Activated B cell treated with CpG ODN at 0.5 μM for 24 hours (primary cell): ENCODE measurements at regions not wholly inside any gene's neighbourhood (a gene's known extent, or its start where the extent isn't known, plus 50 kb on each side); places are given as distances from the start of the nearest gene placed in this dataset.
"Not testable (repeated sequence)": the region's sequence is repeated elsewhere in the genome, so short reads cannot be mapped to it uniquely, and the experiment has no call there.

Experiments
- ATAC-seq: fragments of 200-7000 bp; cut with Tn5 transposase; one replicate; pipeline ENCODE4 v1.10.0; 2021; ENCODE audit warnings: low read depth, mild to moderate bottlenecking, moderate library complexity
- CTCF ChIA-PET: fragments of 350-600 bp; sonication (Branson Sonifier 250); formaldehyde crosslinking; loops from one replicate; lab custom pipeline; 2021; ENCODE audit warnings: antibody characterized with exemption; lab: Charles Lee
- POLR2A ChIA-PET: fragments of 350-600 bp; sonication (Branson Sonifier 250); formaldehyde crosslinking; loops from one replicate; lab custom pipeline; 2021; ENCODE audit warnings: antibody characterized with exemption; lab: Charles Lee
- DNase-seq: peaks from one replicate; pipeline ENCODE4 v3.0.0; 2022
- H3K27ac Mint-ChIP-seq: one replicate; pipeline ENCODE4 v1.8.0; 2020; ENCODE audit warnings: mixed read lengths
- H3K27me3 Mint-ChIP-seq: one replicate; pipeline ENCODE4 v1.8.0; 2021; ENCODE audit warnings: mixed read lengths
- H3K36me3 Mint-ChIP-seq: one replicate; pipeline ENCODE4 v1.8.0; 2021; ENCODE audit warnings: low read depth, mixed read lengths
- H3K4me1 Mint-ChIP-seq: one replicate; pipeline ENCODE4 v1.8.0; 2021; ENCODE audit warnings: mixed read lengths
- H3K4me3 Mint-ChIP-seq: one replicate; pipeline ENCODE4 v1.8.0; 2020; ENCODE audit warnings: mild to moderate bottlenecking, mixed read lengths
- H3K9me3 Mint-ChIP-seq: one replicate; pipeline ENCODE4 v1.8.0; 2020; ENCODE audit warnings: mixed read lengths
- CTCF ChIP-seq: fragments of 200-600 bp; IDR thresholded peaks from one replicate; pipeline ENCODE4 v1.8.0; 2022; ENCODE audit warnings: antibody characterized with exemption, mild to moderate bottlenecking
- intact Hi-C: fragments of 100-400 bp; cut with micrococcal nuclease; formaldehyde crosslinking; loops from one replicate; pipeline ENCODE4 v1.15.1; 2024

DNA sequence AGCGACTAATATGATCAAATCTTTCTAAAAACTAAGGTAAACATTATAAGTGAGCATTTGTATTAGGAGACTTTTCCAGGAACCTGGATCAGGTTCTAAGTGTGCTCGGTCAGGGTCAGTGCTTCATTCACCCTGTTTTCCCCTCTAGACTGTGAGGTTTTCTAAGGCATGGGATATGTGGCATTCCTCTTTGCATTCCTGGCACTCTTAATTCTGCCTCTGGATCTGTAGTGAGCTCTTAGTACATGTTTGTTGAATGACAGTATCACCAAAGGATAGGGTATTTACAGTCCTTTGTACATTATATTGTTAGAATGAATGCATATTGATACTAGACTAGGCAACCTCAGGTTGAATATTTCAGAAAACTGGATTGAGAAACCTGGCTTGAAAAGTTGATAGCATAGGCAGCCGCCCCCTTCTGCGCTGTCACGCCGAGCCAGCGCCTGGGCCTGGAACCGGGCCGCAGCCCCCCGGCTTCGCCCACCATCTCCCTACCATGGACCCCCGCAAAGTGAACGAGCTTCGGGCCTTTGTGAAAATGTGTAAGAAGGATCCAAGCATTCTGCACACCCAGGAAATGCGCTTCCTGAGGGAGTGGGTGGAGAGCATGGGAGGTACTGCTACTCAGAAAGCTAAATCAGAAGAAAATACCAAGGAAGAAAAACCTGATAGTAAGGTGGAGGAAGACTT lies 156.5 kb downstream of the KCNRG start:
- CTCF ChIA-PET: no interaction called here
- H3K9me3 Mint-ChIP-seq: peaks cover 2% of the 10 kb centered on the region
- DNase-seq (no peak), ATAC-seq (no peak)
- H3K27me3 Mint-ChIP-seq: no peaks in the 10 kb centered on the region
- intact Hi-C loops: no loop called here
- POLR2A ChIA-PET: no interaction called here
- no peaks in the 10 kb centered on the region for H3K36me3 Mint-ChIP-seq
- peaks cover 12% of the 10 kb centered on the region for H3K4me1 Mint-ChIP-seq
- no peak for TF ChIP-seq CTCF
- peak overlapping the region; percentile 6 for H3K27ac Mint-ChIP-seq
- H3K4me3 Mint-ChIP-seq: no peak overlapping the region

- H3K27ac Mint-ChIP-seq, DNase-seq, H3K27me3 Mint-ChIP-seq, H3K4me1 Mint-ChIP-seq, intact Hi-C loops, H3K4me3 Mint-ChIP-seq, CTCF ChIA-PET, H3K9me3 Mint-ChIP-seq, ATAC-seq, H3K36me3 Mint-ChIP-seq: not testable (repeated sequence)
- POLR2A ChIA-PET: interaction anchor here (0.8 kb wide), 1 partner anchor 8 kb away, joined by 3 read pairs; no protein-coding TSS in a partner anchor
These were observed 157.8 kb downstream of the KCNRG start for GRCh38 chr13:50173045-50173444.

- H3K4me1 Mint-ChIP-seq: no peaks in the 10 kb centered on the region
- no peak overlapping the region for H3K4me3 Mint-ChIP-seq
- intact Hi-C loops: no loop called here
- ATAC-seq: no peak
- POLR2A ChIA-PET: no interaction called here
- H3K36me3 Mint-ChIP-seq: no peaks in the 10 kb centered on the region
- TF ChIP-seq CTCF: no peak
- CTCF ChIA-PET: no interaction called here
- DNase-seq: no peak
- H3K9me3 Mint-ChIP-seq: peaks cover 2% of the 10 kb centered on the region
- no peak overlapping the region for H3K27ac Mint-ChIP-seq
- no peaks in the 10 kb centered on the region for H3K27me3 Mint-ChIP-seq
These were observed 159.4 kb downstream of the KCNRG start for GRCh38 chr13:50174630-50175029.

DNA sequence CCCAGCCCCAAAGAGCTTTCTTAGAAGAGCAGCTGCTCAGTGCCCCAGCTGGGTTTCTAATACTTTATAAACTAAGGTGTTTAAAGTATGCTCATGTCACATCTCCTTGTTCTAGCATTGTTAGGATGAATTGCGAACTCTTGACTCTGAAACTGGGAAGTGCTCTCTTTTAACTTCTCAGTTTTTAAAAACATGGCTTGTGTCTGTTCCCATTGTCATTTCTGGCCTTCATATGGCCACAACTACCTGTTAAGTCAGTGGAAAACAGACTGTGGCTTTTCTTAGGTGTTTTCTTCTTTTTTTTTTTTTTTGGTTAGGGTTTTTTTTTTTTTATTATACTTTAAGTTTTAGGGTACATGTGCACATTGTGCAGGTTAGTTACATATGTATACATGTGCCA lies 164.7 kb downstream of the KCNRG start:
- Mint-ChIP-seq H3K9me3 (no peaks in the 10 kb centered on the region), H3K4me1 (no peaks in the 10 kb centered on the region), H3K27me3 (no peaks in the 10 kb centered on the region), H3K4me3 (no peak overlapping the region), H3K27ac (no peak overlapping the region), H3K36me3 (no peaks in the 10 kb centered on the region)
- no peak for ATAC-seq
- TF ChIP-seq CTCF: no peak
- intact Hi-C loops: no loop called here
- no peak for DNase-seq
- CTCF ChIA-PET: no interaction called here
- POLR2A ChIA-PET: interaction anchor here (0.7 kb wide), 2 partner anchors 22 to 790 kb away, joined by 3 to 5 read pairs; no protein-coding TSS in a partner anchor

- H3K4me3 Mint-ChIP-seq, H3K9me3 Mint-ChIP-seq, H3K27ac Mint-ChIP-seq, H3K4me1 Mint-ChIP-seq, DNase-seq, CTCF ChIA-PET, H3K36me3 Mint-ChIP-seq, POLR2A ChIA-PET, H3K27me3 Mint-ChIP-seq, ATAC-seq, intact Hi-C loops: not testable (repeated sequence)
These were observed 170.8 kb downstream of the KCNRG start for GRCh38 chr13:50185769-50186763.
